ENCODE measurements at regions not wholly inside any gene's neighbourhood (a gene's known extent, or its start where the extent isn't known, plus 50 kb on each side); places are given as distances from the start of the nearest gene placed in this dataset.

DNA sequence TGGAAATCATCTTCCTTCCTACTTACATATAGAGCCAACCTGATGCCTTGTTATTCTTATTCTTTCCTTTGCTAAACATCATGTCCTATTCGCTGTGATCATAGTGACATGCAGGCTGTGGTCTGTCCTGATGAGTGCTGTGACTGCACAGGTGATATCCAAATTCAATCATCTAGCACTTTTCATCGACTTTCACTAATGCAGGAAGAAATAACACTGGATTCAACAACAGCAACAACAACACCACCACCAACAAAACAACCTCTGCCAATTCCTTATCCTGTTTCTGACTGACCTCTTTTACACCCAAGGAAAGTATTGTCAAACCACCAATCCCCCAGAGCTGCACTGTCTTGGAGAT lies 203.2 kb upstream of the PHYHIPL start:
- DNase-seq (ENCODE audit: insufficient read length, low spot score) (no peak), FAIRE-seq (no peak)
- TF ChIP-seq POU2F2 (IDR thresholded peaks at IDR 0.05; ENCODE audit: low read depth, low read length) (no peak), PAX5 (IDR thresholded peaks at IDR 0.05; ENCODE audit: insufficient read depth, low read length, severe bottlenecking) (no peak), POLR2AphosphoS5 (IDR thresholded peaks at IDR 0.05; ENCODE audit: low read depth, low read length) (no peak), POLR2A (IDR thresholded peaks at IDR 0.05; ENCODE audit: low read depth, low read length) (no peak), TAF1 (IDR thresholded peaks at IDR 0.05; ENCODE audit: low read depth, low read length) (no peak), SPI1 (IDR thresholded peaks at IDR 0.05; ENCODE audit: low read depth, low read length) (no peak)

- DNase-seq (ENCODE audit: insufficient read length, low spot score) (no peak), FAIRE-seq (no peak)
- TF ChIP-seq SPI1 (IDR thresholded peaks at IDR 0.05; ENCODE audit: low read depth, low read length), result no peak
- no peak for TF ChIP-seq POLR2A (IDR thresholded peaks at IDR 0.05; ENCODE audit: low read depth, low read length)
- TF ChIP-seq POU2F2 (IDR thresholded peaks at IDR 0.05; ENCODE audit: low read depth, low read length), result no peak
- no peak for TF ChIP-seq PAX5 (IDR thresholded peaks at IDR 0.05; ENCODE audit: insufficient read depth, low read length, severe bottlenecking)
- no peak for TF ChIP-seq POLR2AphosphoS5 (IDR thresholded peaks at IDR 0.05; ENCODE audit: low read depth, low read length)
- TF ChIP-seq TAF1 (IDR thresholded peaks at IDR 0.05; ENCODE audit: low read depth, low read length), result no peak
These were observed 200.2 kb upstream of the PHYHIPL start for GRCh38 chr10:58976254-58976653.

- TF ChIP-seq TAF1 (IDR thresholded peaks at IDR 0.05; ENCODE audit: low read depth, low read length) (no peak), POLR2A (IDR thresholded peaks at IDR 0.05; ENCODE audit: low read depth, low read length) (no peak), SPI1 (IDR thresholded peaks at IDR 0.05; ENCODE audit: low read depth, low read length) (no peak), PAX5 (IDR thresholded peaks at IDR 0.05; ENCODE audit: insufficient read depth, low read length, severe bottlenecking) (no peak), POU2F2 (IDR thresholded peaks at IDR 0.05; ENCODE audit: low read depth, low read length) (no peak), POLR2AphosphoS5 (IDR thresholded peaks at IDR 0.05; ENCODE audit: low read depth, low read length) (no peak)
- DNase-seq (ENCODE audit: insufficient read length, low spot score) (no peak), FAIRE-seq (no peak)
These were observed 196.7 kb upstream of the PHYHIPL start for GRCh38 chr10:58979711-58980110.

DNA sequence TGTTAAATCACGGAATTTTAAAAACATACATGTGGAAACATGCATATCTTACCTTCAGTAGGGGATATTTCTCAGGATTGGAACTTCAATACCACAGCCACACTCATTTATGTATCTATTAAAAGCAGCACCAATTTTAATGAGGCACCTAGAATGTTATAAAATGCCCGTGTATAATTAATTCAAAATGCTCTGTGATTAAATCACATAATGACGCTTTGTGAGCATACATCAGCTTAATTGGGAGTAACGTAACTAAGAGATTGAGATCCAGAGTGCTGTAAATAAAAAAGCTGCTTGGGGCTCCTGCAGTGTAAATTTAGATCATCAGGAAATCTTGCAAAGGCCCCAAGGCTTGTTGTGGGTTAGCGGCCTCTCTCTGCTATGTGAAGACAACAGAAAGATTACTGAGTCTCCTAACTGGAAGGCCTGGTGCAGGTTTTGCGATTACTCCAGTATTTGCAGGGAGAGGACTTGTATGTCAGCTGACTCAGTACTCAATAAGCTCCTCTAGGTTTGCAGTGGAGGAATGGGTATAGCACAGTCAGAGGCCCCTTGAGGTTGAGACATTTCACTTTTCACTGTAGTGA lies 195.5 kb upstream of the PHYHIPL start:
- DNase-seq (ENCODE audit: insufficient read length, low spot score), result no peak
- no peak for TF ChIP-seq PAX5 (IDR thresholded peaks at IDR 0.05; ENCODE audit: insufficient read depth, low read length, severe bottlenecking)
- TF ChIP-seq POU2F2 (IDR thresholded peaks at IDR 0.05; ENCODE audit: low read depth, low read length), result no peak
- TF ChIP-seq POLR2AphosphoS5 (IDR thresholded peaks at IDR 0.05; ENCODE audit: low read depth, low read length), result no peak
- TF ChIP-seq POLR2A (IDR thresholded peaks at IDR 0.05; ENCODE audit: low read depth, low read length), result no peak
- TF ChIP-seq TAF1 (IDR thresholded peaks at IDR 0.05; ENCODE audit: low read depth, low read length), result no peak
- TF ChIP-seq SPI1 (IDR thresholded peaks at IDR 0.05; ENCODE audit: low read depth, low read length), result no peak
- no peak for FAIRE-seq

DNA sequence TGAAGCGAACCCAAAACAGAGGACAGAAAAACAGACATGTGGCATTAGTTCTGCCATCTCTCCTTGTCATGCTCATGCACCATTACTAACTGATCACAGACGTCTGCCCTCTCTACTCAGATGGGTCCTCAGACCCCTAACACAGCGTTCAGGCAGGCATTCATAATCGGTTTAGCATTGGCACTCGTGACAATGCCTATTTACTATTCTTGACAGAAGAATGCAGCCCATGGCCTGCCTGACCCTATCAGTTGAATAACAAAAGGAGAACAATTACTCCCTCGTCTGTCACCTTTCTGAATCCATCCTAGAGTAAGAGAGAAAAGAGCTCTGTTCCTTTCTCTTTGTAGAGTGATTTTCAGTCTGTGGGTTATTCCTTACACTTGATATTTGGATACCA lies 194.6 kb upstream of the PHYHIPL start:
- DNase-seq (ENCODE audit: insufficient read length, low spot score) (no peak), FAIRE-seq (no peak)
- TF ChIP-seq POLR2A (IDR thresholded peaks at IDR 0.05; ENCODE audit: low read depth, low read length) (no peak), POU2F2 (IDR thresholded peaks at IDR 0.05; ENCODE audit: low read depth, low read length) (no peak), SPI1 (IDR thresholded peaks at IDR 0.05; ENCODE audit: low read depth, low read length) (no peak), TAF1 (IDR thresholded peaks at IDR 0.05; ENCODE audit: low read depth, low read length) (no peak), PAX5 (IDR thresholded peaks at IDR 0.05; ENCODE audit: insufficient read depth, low read length, severe bottlenecking) (no peak), POLR2AphosphoS5 (IDR thresholded peaks at IDR 0.05; ENCODE audit: low read depth, low read length) (no peak)

DNA sequence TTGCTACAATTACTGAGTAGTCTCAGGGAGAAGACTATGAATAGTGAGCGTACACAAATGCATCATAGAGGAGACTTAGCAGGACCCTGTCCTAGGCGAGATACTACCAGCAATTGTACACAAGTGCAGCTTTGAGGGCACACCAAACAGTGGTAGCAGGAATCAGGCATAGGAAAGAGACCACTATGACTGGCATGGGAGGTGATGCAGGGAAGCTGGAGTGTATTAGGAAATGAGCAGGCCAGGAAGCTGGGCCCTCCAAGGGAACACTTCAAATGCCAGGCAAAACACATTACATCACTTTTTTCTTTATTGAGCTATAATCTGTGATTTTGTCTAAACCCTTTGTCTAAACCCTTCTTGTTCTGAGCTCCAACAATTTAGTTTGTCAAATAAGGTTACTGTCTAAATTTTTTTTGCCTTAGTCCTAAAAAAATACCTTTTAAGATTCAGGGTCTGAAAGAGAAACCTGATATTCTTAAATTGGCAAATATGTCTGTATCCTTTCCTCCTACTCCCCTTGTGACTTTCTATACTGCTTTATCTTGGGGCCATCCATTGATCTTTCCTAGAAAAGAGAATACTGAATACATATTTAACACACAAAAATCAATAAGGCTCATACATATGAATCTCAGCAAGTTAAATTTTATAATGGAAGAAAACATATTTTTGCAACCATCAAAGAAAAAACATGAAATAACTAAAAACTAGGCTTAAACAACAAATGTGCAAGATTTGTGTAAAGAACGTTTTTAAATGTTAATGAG lies 193.8 kb upstream of the PHYHIPL start:
- FAIRE-seq, result no peak

DNA sequence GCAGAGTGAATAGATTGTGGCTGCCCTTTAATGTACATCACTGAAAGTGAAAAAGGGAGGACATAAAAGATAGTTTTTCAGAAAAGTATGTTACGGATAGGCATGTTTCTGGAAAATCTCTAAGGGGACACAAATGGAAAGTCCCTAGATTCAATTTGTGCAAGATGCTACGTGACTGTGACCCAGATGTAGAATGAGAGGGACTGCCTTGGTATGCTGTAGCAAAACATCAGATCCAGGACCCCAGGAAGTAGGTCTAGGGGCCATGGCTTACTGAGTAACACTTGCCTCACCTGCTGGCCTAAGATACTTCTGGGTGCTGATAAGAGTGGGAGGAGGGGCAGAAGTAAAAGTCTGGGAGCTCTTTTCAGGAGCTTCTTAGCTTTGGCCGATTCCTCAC lies 191.2 kb upstream of the PHYHIPL start:
- DNase-seq (ENCODE audit: insufficient read length, low spot score) (no peak), FAIRE-seq (no peak)
- TF ChIP-seq POLR2A (IDR thresholded peaks at IDR 0.05; ENCODE audit: low read depth, low read length), result no peak
- no peak for TF ChIP-seq SPI1 (IDR thresholded peaks at IDR 0.05; ENCODE audit: low read depth, low read length)
- no peak for TF ChIP-seq TAF1 (IDR thresholded peaks at IDR 0.05; ENCODE audit: low read depth, low read length)
- TF ChIP-seq POLR2AphosphoS5 (IDR thresholded peaks at IDR 0.05; ENCODE audit: low read depth, low read length), result no peak
- TF ChIP-seq POU2F2 (IDR thresholded peaks at IDR 0.05; ENCODE audit: low read depth, low read length), result no peak
- TF ChIP-seq PAX5 (IDR thresholded peaks at IDR 0.05; ENCODE audit: insufficient read depth, low read length, severe bottlenecking), result no peak

More for the DNA sequence above, 193.8 kb upstream of the PHYHIPL start:
- no peak for DNase-seq (ENCODE audit: insufficient read length, low spot score)
- TF ChIP-seq POLR2AphosphoS5 (IDR thresholded peaks at IDR 0.05; ENCODE audit: low read depth, low read length), result no peak
- TF ChIP-seq SPI1 (IDR thresholded peaks at IDR 0.05; ENCODE audit: low read depth, low read length), result no peak
- no peak for TF ChIP-seq TAF1 (IDR thresholded peaks at IDR 0.05; ENCODE audit: low read depth, low read length)
- TF ChIP-seq PAX5 (IDR thresholded peaks at IDR 0.05; ENCODE audit: insufficient read depth, low read length, severe bottlenecking), result no peak
- TF ChIP-seq POU2F2 (IDR thresholded peaks at IDR 0.05; ENCODE audit: low read depth, low read length), result no peak
- TF ChIP-seq POLR2A (IDR thresholded peaks at IDR 0.05; ENCODE audit: low read depth, low read length), result no peak

GRCh38 chr10:58989486-58990039 lies 186.9 kb upstream of the PHYHIPL start:
- DNase-seq (ENCODE audit: insufficient read length, low spot score) (no peak), FAIRE-seq (no peak)
- TF ChIP-seq POLR2A (IDR thresholded peaks at IDR 0.05; ENCODE audit: low read depth, low read length) (no peak), PAX5 (IDR thresholded peaks at IDR 0.05; ENCODE audit: insufficient read depth, low read length, severe bottlenecking) (no peak), POLR2AphosphoS5 (IDR thresholded peaks at IDR 0.05; ENCODE audit: low read depth, low read length) (no peak)

DNA sequence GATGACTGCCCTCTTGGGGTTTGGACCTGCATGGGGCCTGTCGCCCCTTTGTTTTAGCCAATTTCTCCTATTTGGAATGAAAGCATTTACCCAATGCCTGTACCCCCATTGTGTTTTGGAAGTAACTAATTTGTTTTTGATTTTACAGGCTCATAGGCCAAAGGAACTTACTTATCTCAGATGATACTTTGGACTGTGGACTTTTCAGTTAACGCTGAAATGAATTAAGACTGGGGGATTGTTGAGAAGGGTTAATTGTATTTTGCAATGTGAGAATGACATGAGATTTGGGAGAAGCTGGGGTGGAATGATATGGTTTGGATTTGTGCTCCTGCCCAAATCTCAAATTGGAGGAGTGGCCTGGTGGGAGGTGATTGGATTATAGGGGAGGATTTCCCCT lies 185.8 kb upstream of the PHYHIPL start:
- FAIRE-seq, result no peak
- no peak for TF ChIP-seq SPI1 (IDR thresholded peaks at IDR 0.05; ENCODE audit: low read depth, low read length)
- no peak for DNase-seq (ENCODE audit: insufficient read length, low spot score)

Measured in GM12891 (cell line).